ENCODE measurements at regions not wholly inside any gene's neighbourhood (a gene's known extent, or its start where the extent isn't known, plus 50 kb on each side); places are given as distances from the start of the nearest gene placed in this dataset.

DNA sequence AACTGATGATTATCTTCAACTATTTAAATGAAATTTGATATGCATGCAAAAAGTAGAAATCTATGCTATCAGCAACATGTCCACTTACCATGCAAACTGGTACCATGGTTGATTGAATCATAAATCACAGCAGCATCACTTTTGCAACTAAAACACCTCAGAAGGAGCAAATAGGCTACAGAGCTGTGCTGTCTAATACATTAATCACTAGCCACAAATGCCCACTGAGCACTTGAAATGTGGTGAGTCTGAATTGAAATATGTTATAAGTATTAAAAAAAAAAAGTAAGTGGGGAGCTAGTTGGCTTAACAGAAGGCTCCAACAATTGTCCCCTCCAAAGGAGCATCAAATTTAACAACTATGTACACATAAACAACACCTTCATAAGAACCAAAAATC is 112.5 kb downstream of the FAM114A2 start:
- H3K27ac ChIP-seq (ENCODE audit: low read depth, low read length, poor library complexity, severe bottlenecking), result no peak overlapping the region

DNA sequence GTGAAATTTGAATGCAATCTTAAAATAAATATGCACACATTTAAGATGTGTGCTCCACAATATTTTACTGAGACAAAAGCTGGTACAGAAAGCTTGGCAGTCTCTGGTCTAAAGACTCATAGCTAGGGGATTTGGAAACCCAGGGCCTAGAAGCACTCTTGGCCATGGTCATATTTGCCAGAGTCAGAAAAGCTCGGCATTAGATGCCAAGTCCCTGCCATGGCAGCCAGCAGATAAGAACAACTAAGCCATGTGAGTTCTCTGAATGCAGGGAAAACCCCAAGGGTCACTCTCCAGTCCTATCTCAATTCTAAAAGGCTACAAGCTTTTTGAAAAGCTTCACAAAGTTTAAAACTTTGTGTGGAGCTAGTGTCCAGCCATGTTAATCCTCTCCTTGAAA is 119.5 kb downstream of the FAM114A2 start:
- Histone ChIP-seq H3K4me1 (ENCODE audit: insufficient read depth, low read length, poor library complexity, severe bottlenecking) (no peaks in the 10 kb centered on the region), H3K9me3 (ENCODE audit: low read depth, low read length, poor library complexity, severe bottlenecking) (no peaks in the 10 kb centered on the region), H3K27ac (ENCODE audit: low read depth, low read length, poor library complexity, severe bottlenecking) (no peak overlapping the region), H3K4me3 (ENCODE audit: low read depth, low read length, poor library complexity, severe bottlenecking) (no peak overlapping the region), H3K27me3 (replicated peaks; ENCODE audit: insufficient read depth, low read depth, low read length, poor library complexity) (peaks cover 13% of the 10 kb centered on the region), H3K36me3 (ENCODE audit: insufficient read depth, low read length, poor library complexity, severe bottlenecking) (no peaks in the 10 kb centered on the region)
- POLR2A ChIA-PET (ENCODE audit: low non-redundant PET), result no interaction called here
- no TSS peak for BruUV-seq (replicated peaks)
- intact Hi-C loops (cut with micrococcal nuclease; ENCODE audit: unreplicated experiment), result no loop called here
- no peak for DNase-seq (ENCODE audit: low spot score)
- CTCF ChIA-PET, result no interaction called here
- no peak for TF ChIP-seq EZH2 (IDR thresholded peaks at IDR 0.05; ENCODE audit: borderline replicate concordance, low read depth, low read length, poor library complexity, severe bottlenecking)

More for the DNA sequence above, 112.5 kb downstream of the FAM114A2 start:
- no peak for DNase-seq (ENCODE audit: low spot score)
- no peaks in the 10 kb centered on the region for H3K36me3 ChIP-seq (ENCODE audit: insufficient read depth, low read length, poor library complexity, severe bottlenecking)
- CTCF ChIA-PET, result no interaction called here
- no TSS peak for BruUV-seq (replicated peaks)
- TF ChIP-seq, protein P1, sequence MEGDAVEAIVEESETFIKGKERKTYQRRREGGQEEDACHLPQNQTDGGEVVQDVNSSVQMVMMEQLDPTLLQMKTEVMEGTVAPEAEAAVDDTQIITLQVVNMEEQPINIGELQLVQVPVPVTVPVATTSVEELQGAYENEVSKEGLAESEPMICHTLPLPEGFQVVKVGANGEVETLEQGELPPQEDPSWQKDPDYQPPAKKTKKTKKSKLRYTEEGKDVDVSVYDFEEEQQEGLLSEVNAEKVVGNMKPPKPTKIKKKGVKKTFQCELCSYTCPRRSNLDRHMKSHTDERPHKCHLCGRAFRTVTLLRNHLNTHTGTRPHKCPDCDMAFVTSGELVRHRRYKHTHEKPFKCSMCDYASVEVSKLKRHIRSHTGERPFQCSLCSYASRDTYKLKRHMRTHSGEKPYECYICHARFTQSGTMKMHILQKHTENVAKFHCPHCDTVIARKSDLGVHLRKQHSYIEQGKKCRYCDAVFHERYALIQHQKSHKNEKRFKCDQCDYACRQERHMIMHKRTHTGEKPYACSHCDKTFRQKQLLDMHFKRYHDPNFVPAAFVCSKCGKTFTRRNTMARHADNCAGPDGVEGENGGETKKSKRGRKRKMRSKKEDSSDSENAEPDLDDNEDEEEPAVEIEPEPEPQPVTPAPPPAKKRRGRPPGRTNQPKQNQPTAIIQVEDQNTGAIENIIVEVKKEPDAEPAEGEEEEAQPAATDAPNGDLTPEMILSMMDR (conservative IDR thresholded peaks at IDR 0.05; ENCODE audit: low read depth, low read length), result no peak
- no peaks in the 10 kb centered on the region for H3K9me3 ChIP-seq (ENCODE audit: low read depth, low read length, poor library complexity, severe bottlenecking)
- H3K27me3 ChIP-seq (replicated peaks; ENCODE audit: insufficient read depth, low read depth, low read length, poor library complexity), result peaks cover 13% of the 10 kb centered on the region
- POLR2A ChIA-PET (ENCODE audit: low non-redundant PET), result no interaction called here
- no peak overlapping the region for H3K4me3 ChIP-seq (ENCODE audit: low read depth, low read length, poor library complexity, severe bottlenecking)
- intact Hi-C loops (cut with micrococcal nuclease; ENCODE audit: unreplicated experiment), result no loop called here
- no peaks in the 10 kb centered on the region for H3K4me1 ChIP-seq (ENCODE audit: insufficient read depth, low read length, poor library complexity, severe bottlenecking)

DNA sequence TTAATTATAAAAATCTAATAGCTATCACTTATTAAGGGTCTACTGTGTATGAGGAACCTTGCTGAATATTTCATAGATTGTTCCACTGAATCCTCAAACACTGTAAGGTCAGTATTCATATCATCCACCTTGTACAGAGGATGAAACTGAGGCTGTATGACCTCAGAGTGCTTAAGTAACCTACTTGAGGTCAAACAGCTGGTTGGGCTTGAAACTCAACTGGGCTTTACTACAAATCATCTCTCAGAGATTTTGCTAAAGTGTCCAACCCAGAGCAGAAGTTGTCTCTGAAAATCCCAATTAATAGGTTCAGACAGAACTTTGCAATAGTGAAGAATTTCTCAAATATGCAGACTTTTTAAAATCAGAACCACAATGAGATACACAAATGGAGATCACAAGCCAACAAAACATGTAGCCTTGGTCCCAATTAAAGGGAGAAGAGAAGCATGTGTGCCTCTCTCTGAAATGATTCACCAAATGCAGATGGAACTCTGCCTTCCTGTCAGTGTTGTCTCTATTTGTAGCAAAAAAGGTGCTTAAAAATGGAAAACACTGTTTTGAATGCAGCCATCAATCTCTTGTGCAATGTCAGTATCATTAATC is 131.4 kb downstream of the FAM114A2 start:
- POLR2A ChIA-PET (ENCODE audit: low non-redundant PET), result no interaction called here
- no TSS peak for BruUV-seq (replicated peaks)
- Histone ChIP-seq H3K4me3 (ENCODE audit: low read depth, low read length, poor library complexity, severe bottlenecking) (no peak overlapping the region), H3K27me3 (replicated peaks; ENCODE audit: insufficient read depth, low read depth, low read length, poor library complexity) (peaks cover 7% of the 10 kb centered on the region), H3K36me3 (ENCODE audit: insufficient read depth, low read length, poor library complexity, severe bottlenecking) (no peaks in the 10 kb centered on the region), H3K9me3 (ENCODE audit: low read depth, low read length, poor library complexity, severe bottlenecking) (no peaks in the 10 kb centered on the region), H3K27ac (ENCODE audit: low read depth, low read length, poor library complexity, severe bottlenecking) (no peak overlapping the region), H3K4me1 (ENCODE audit: insufficient read depth, low read length, poor library complexity, severe bottlenecking) (no peaks in the 10 kb centered on the region)
- no peak for TF ChIP-seq EZH2 (IDR thresholded peaks at IDR 0.05; ENCODE audit: borderline replicate concordance, low read depth, low read length, poor library complexity, severe bottlenecking)
- TF ChIP-seq, protein P1 (conservative IDR thresholded peaks at IDR 0.05; ENCODE audit: low read depth, low read length), result no peak
- intact Hi-C loops (cut with micrococcal nuclease; ENCODE audit: unreplicated experiment), result no loop called here
- no peak for DNase-seq (ENCODE audit: low spot score)
- CTCF ChIA-PET, result no interaction called here

DNA sequence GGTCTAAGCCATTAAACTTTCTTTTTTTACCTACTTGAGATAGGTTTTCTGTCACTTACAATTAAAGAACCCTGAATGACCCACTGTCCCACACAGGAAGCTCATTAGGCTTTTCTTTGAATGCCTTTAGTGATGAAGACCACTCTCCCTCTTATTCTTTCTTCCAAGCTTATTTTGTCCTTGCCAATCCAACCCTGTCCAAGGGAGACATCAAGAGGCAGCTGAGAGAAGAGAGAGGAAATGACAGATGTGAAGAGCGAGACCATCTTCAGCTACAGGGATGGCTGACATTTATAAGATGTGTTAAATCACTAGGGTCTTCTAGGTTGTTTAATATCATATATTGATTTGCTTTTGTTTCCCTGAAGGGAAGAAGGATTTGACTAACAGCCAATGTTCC is 133.5 kb downstream of the FAM114A2 start:
- POLR2A ChIA-PET (ENCODE audit: low non-redundant PET), result no interaction called here
- no peaks in the 10 kb centered on the region for H3K9me3 ChIP-seq (ENCODE audit: low read depth, low read length, poor library complexity, severe bottlenecking)
- BruUV-seq (replicated peaks), result no TSS peak
- intact Hi-C loops (cut with micrococcal nuclease; ENCODE audit: unreplicated experiment), result no loop called here
- TF ChIP-seq EZH2 (IDR thresholded peaks at IDR 0.05; ENCODE audit: borderline replicate concordance, low read depth, low read length, poor library complexity, severe bottlenecking), result no peak
- TF ChIP-seq, protein P1 (conservative IDR thresholded peaks at IDR 0.05; ENCODE audit: low read depth, low read length), result no peak
- CTCF ChIA-PET, result no interaction called here
- no peak for DNase-seq (ENCODE audit: low spot score)
- H3K27me3 ChIP-seq (replicated peaks; ENCODE audit: insufficient read depth, low read depth, low read length, poor library complexity), result peaks cover 7% of the 10 kb centered on the region
- no peak overlapping the region for H3K27ac ChIP-seq (ENCODE audit: low read depth, low read length, poor library complexity, severe bottlenecking)
- H3K4me3 ChIP-seq (ENCODE audit: low read depth, low read length, poor library complexity, severe bottlenecking), result no peak overlapping the region
- no peaks in the 10 kb centered on the region for H3K36me3 ChIP-seq (ENCODE audit: insufficient read depth, low read length, poor library complexity, severe bottlenecking)
- H3K4me1 ChIP-seq (ENCODE audit: insufficient read depth, low read length, poor library complexity, severe bottlenecking), result no peaks in the 10 kb centered on the region
